Hematopoietic multipotent progenitor cell treated with erythropoietin and hydrocortisone succinate and interleukin-3 and kit ligand, for 8 days (in vitro differentiated cells): ENCODE measurements at regions not wholly inside any gene's neighbourhood (a gene's known extent, or its start where the extent isn't known, plus 50 kb on each side); places are given as distances from the start of the nearest gene placed in this dataset.

Source experiments
- DNase-seq: peaks from one replicate; pipeline ENCODE4 v3.0.0-alpha.2; 2015

GRCh38 chr20:60653111-60653845 is 598.8 kb upstream of the CDH4 start:
- no peak for DNase-seq

DNA sequence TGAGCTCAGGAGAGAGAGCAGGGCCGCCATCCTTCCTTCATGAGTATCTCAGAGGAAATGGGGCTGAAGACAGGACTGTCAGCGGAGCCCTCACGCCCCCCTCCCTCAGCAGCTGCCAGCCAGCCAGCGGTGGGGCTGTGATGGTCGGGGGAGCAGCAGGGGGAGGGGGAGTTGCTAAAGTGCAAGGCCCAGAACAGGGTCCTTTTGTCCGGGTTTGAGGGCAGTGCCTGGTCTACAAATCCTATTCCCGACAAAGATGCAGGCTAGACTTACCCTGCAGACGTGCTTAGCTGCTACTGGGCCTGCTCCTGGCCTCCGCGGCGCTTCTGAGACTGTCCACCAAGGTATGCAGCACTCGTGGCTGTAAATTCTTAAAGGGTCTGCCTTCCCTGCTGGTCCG is 593.4 kb upstream of the CDH4 start:
- DNase-seq: no peak

DNA sequence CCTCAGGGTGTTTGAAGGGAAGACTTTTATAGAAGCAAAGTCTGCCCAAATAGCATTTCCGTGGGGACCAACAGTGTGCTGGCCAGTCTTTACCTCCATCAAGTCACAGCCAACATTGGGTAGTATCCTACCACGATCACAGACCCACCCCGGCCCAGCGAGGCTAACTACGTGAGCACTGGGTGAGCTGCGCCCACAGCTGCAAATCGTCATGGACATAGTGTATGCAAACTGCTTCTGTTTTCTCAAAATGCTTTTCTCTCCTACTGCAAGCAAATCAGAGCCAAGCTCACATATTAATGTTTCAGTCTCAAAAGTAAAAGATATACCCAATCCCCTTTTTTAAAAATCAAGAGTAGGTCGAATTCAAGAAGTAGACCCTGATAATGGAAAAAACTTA is 592.8 kb upstream of the CDH4 start:
- DNase-seq: no peak

- no peak for DNase-seq
Observed at GRCh38 chr20:60662307-60662706, 589.8 kb upstream of the CDH4 start.

GRCh38 chr20:60664106-60664505 is 588.0 kb upstream of the CDH4 start:
- no peak for DNase-seq

- no peak for DNase-seq
Observed at GRCh38 chr20:60667641-60668040, 584.4 kb upstream of the CDH4 start.

DNA sequence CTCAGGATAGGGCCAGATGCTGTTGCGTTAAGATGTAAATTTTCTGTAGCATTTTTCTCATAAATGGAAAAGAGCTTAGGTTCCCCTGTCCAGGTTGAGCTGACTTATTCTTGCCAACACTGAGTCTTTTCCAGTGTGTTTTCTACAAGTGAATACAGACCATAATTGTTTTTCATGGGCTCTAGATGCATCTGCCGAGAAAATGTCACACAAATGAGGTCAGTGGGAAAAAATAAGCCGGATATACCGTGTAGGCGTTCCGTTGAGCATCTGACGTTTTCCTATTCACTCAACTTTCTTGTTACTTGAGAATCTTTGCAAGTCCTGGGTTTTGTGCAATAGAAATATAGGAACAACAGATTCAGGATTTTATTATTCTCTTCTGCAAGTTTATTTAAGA is 582.9 kb upstream of the CDH4 start:
- DNase-seq: no peak

GRCh38 chr20:60676011-60676410 is 576.0 kb upstream of the CDH4 start:
- no peak for DNase-seq

DNA sequence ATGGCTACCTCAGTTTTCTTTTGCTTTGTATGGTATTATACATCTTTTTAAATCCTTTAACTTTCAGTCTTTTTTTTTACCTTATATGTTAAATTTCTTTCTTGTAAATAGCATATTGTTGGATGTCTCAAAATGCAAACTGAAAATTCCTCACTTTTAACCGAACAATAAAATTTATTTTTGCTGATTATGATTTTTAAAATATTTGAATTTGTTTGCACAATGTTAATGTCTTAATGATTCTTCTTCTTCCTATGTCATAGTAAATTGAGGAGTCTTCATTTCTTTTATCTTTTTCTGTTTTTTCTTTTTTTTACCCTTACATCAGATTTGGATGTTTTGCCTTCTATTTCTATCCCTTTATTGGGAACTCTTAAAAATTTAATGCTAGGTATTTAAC is 574.2 kb upstream of the CDH4 start:
- DNase-seq: no peak

- DNase-seq: no peak
Observed at GRCh38 chr20:60680554-60680953, 571.5 kb upstream of the CDH4 start.

DNA sequence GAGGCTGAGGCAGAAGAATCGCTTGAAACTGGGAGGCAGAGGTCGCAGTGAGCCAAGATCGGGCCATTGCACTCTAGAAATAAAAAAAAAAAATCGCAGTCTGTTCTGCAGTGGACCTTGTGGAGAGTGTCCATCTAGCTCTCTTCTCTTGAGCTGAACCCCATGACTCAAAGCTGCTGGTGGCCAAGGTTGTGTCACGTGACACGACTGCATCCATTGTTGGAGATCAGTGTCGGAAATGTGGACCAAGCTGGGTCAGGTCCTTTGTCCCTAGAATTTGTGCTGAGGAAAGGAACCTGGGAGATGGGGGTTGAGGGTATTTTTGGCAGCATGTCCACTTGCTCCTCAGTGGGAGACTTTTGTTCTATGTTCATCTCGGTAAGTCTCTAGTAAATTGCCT is 564.8 kb upstream of the CDH4 start:
- DNase-seq: no peak

DNA sequence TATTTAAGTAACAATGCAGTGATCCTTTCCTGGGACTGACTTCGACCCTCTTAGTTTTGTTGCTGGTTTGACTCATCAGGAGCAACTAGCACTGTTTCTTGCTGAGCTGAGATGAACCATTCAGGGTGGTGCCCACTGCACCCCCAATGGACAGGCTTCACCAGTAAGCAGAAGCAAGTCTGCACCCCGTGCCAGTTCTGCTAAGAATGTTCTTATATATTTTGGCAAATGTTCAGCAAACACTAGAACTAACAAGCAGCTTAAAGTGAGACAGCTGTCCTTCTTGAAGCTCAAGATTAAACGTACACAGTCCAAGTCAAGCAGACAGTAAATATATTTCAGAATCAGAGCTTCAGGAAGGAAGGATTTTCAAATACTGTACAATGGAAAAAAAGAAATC is 561.3 kb upstream of the CDH4 start:
- no peak for DNase-seq

GRCh38 chr20:60691966-60692615 is 560.0 kb upstream of the CDH4 start:
- no peak for DNase-seq

GRCh38 chr20:60693496-60694133 is 558.4 kb upstream of the CDH4 start:
- DNase-seq: no peak

GRCh38 chr20:60694763-60695162 is 557.3 kb upstream of the CDH4 start:
- DNase-seq: no peak

GRCh38 chr20:60695226-60696000 is 556.6 kb upstream of the CDH4 start:
- DNase-seq: no peak

DNA sequence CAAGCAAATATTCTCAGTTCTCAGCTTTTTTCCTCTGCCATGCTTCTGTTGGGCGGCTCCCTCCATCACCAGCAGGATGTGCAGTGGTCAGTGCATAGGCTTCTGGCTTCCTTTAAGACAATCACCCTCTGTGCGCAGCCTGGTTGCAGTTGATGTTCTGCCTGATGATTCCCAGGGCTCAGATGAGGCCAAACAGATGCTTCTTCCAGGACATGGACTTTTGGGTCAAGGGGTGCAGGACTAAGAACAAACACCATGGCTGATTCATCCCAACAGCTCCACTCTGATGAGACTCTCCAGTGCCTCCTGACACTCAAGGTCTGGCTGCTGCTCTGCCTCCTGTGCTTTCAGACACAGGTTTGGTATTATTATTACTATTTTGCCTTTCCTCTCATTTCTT is 554.8 kb upstream of the CDH4 start:
- DNase-seq: no peak

DNA sequence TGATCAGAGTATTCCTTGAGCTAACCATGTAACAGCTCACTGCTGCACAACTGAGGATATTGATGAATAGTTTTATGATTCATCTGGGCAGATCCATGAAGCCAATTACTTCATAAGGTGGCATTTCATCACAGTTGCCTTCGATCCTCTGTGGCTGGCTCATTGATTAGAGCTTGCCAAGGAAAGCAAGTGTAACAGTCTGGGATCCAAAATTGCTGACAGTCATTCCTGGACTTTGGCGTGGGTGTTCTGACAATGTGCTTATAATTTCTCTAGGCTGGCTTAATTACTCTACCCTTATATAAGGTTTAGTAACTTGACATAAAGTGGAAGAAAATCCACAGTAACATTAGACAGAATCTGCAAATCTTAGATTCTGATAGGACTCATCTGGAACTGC is 551.3 kb upstream of the CDH4 start:
- no peak for DNase-seq

GRCh38 chr20:60704147-60704546 is 547.9 kb upstream of the CDH4 start:
- no peak for DNase-seq

GRCh38 chr20:60713396-60713795 is 538.7 kb upstream of the CDH4 start:
- no peak for DNase-seq

DNA sequence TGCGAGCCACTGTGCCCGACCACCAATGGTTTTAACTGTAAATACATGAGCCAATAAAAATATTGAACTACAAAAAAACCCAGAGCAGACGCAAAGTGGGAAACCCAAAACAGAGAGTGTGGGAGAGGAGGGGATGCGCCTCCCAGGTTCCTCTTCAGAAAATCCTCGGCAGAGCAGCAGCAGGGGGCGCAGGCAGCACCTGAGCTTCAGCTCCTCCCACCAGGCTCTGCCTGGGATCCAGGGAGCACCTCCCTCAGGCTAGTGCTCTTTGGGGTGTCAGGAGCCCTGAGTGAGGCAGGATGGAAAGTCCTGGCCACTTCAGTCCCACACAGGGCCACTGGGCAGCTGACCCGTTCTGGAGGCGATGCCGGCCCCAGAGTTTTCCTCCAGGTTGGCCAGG is 536.9 kb upstream of the CDH4 start:
- DNase-seq: no peak

DNA sequence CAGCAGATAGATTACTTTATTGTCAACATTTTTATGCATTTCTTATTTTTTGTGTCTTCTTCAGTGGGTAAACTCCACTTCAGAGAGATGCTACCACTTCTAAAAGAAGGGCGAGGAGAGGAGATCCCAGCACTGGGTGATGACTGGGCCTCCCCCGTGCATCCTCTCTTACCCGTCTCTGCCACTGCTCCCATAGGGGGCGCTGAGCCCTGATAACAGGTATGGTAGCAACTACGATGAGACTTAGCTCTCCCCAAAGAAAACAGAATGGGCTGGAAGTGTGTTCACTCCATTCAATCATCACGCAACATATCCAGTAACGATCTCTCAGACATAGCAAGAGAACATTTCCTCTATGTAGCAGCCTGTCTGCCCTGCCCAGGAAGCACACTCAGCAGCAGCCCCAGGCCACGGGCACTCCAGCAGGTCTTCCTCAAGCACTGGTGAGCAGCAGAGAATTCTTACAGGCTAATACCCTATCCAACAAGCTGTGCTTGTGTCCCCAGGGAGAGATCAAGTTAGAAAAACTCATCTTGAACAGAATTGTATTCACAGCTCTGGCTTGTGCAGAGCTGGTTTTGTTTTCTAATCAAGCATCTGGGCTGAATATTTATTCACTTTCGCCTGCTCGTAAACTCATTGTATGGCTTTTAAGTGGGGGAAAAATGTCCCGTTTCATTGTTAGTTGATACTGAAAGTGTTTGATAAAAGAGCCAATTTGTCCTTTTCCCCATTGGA is 533.1 kb upstream of the CDH4 start:
- DNase-seq: peak; percentile 5
